A673 (cell line): ENCODE measurements at regions not wholly inside any gene's neighbourhood (a gene's known extent, or its start where the extent isn't known, plus 50 kb on each side); places are given as distances from the start of the nearest gene placed in this dataset.

ENCODE experiments used
- BruUV-seq: library from RNA; stranded (reverse); fragments of 400-500 nt; replicated peaks from 2 replicates; lab custom pipeline; 2021; lab: Mats Ljungman, UMichigan
- CTCF ChIA-PET: fragments of 300-600 bp; sonication (Branson Sonifier 250); formaldehyde crosslinking; loops from one replicate; lab custom pipeline; 2022; ENCODE audit warnings: antibody characterized with exemption; lab: Charles Lee
- POLR2A ChIA-PET: fragments of 300-600 bp; sonication (Branson Sonifier 250); formaldehyde crosslinking; loops from one replicate; lab custom pipeline; 2022; ENCODE audit warnings: antibody characterized with exemption; ENCODE audit not compliant: low non-redundant PET; lab: Charles Lee
- DNase-seq: peaks from one replicate; pipeline ENCODE4 v3.0.0-alpha.2; 2015; ENCODE audit warnings: low spot score
- H3K27ac ChIP-seq: fragments of 200-600 bp; sonication (generic); 2 replicates; pipeline ENCODE4 v1.5.1; 2016; ENCODE audit warnings: mixed run types, low read depth, mild to moderate bottlenecking, mixed read lengths, antibody characterized with exemption, low read length; ENCODE audit not compliant: poor library complexity, severe bottlenecking
- H3K27me3 ChIP-seq: fragments of 200-600 bp; sonication (generic); replicated peaks from 2 replicates; pipeline ENCODE4 v1.6.1; 2017; ENCODE audit warnings: mixed run types, low read depth, mild to moderate bottlenecking, mixed read lengths, antibody characterized with exemption, low read length; ENCODE audit not compliant: insufficient read depth, poor library complexity
- H3K36me3 ChIP-seq: fragments of 200-600 bp; sonication (generic); 2 replicates; pipeline ENCODE4 v1.6.1; 2016; ENCODE audit warnings: mixed run types, mild to moderate bottlenecking, mixed read lengths, antibody characterized with exemption, low read length; ENCODE audit not compliant: insufficient read depth, poor library complexity, severe bottlenecking
- H3K4me1 ChIP-seq: fragments of 200-600 bp; sonication (generic); 2 replicates; pipeline ENCODE4 v1.6.1; 2017; ENCODE audit warnings: mixed run types, mild to moderate bottlenecking, mixed read lengths, antibody characterized with exemption, low read length; ENCODE audit not compliant: insufficient read depth, poor library complexity, severe bottlenecking
- H3K4me3 ChIP-seq: fragments of 200-600 bp; sonication (generic); 2 replicates; pipeline ENCODE4 v1.5.1; 2016; ENCODE audit warnings: low read depth, mixed run types, mild to moderate bottlenecking, mixed read lengths, low read length; ENCODE audit not compliant: poor library complexity, severe bottlenecking
- H3K9me3 ChIP-seq: fragments of 200-600 bp; sonication (generic); 2 replicates; pipeline ENCODE4 v1.6.1; 2016; ENCODE audit warnings: mixed run types, low read depth, mild to moderate bottlenecking, mixed read lengths, antibody characterized with exemption, low read length; ENCODE audit not compliant: poor library complexity, severe bottlenecking
- EZH2 ChIP-seq: fragments of 200-600 bp; sonication (generic); IDR thresholded peaks from 2 replicates; pipeline ENCODE4 v1.6.1; 2017; ENCODE audit warnings: borderline replicate concordance, low read depth, mild to moderate bottlenecking, mixed read lengths, antibody characterized with exemption, low read length; ENCODE audit not compliant: poor library complexity, severe bottlenecking
- intact Hi-C: fragments of 100-400 bp; cut with micrococcal nuclease; formaldehyde crosslinking; loops from one replicate; pipeline ENCODE4 v1.10.0; 2022; ENCODE audit not compliant: unreplicated experiment
- TF ChIP-seq, protein P1 (sequence below): fragments of 300-800, 200-600 bp; sonication (generic); conservative IDR thresholded peaks from 2 replicates; pipeline ENCODE4 v1.5.1; 2017; ENCODE audit warnings: low read depth, mild to moderate bottlenecking, antibody characterized with exemption, low read length, moderate library complexity, mixed read lengths

DNA sequence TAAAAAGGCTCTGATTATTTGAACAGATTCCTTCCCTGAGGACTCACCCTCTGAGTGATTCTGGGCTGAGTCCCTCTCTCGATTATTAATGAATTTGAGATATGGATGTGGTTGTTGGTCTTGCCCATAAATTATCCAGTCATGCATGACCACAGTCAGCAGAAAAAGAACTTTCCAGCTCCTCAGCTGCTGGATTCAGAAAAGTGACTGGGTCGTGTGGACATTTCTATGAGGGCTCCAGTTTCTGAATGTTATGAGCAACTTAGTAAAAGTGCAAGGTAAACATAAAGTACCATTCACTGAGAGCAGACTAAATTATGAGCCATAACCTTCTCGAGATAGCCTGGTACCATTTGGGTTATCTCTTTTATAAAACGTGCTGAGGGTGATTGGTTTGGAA is 100.1 kb upstream of the CLDN10 start:
- BruUV-seq = no TSS peak
- DNase-seq = no peak
- TF ChIP-seq, protein P1, sequence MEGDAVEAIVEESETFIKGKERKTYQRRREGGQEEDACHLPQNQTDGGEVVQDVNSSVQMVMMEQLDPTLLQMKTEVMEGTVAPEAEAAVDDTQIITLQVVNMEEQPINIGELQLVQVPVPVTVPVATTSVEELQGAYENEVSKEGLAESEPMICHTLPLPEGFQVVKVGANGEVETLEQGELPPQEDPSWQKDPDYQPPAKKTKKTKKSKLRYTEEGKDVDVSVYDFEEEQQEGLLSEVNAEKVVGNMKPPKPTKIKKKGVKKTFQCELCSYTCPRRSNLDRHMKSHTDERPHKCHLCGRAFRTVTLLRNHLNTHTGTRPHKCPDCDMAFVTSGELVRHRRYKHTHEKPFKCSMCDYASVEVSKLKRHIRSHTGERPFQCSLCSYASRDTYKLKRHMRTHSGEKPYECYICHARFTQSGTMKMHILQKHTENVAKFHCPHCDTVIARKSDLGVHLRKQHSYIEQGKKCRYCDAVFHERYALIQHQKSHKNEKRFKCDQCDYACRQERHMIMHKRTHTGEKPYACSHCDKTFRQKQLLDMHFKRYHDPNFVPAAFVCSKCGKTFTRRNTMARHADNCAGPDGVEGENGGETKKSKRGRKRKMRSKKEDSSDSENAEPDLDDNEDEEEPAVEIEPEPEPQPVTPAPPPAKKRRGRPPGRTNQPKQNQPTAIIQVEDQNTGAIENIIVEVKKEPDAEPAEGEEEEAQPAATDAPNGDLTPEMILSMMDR = no peak
- TF ChIP-seq EZH2 = no peak

DNA sequence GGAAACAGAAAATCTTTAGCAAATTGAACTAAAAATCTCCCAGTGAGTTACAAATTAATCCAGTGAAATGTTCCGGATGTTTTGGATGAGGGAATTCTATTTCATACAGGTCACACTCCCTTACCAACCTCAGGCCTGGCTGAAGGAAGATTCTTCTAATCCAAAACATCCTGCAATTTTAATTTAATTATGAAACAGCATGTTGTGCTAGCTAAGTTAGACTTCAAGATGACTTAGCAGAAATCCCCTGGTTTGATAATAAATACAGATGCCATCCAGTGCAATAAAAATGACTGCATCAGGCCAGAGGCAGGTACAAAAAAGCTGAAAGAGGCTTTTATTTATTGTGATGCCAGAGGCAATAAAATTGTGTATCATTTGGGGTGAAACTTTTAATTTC is 96.7 kb upstream of the CLDN10 start:
- no peak overlapping the region for H3K4me3 ChIP-seq
- ChIA-PET POLR2A (no interaction called here), CTCF (no interaction called here)
- H3K27ac ChIP-seq = no peak overlapping the region
- H3K4me1 ChIP-seq = peaks cover 3% of the 10 kb centered on the region
- H3K36me3 ChIP-seq = no peaks in the 10 kb centered on the region
- H3K9me3 ChIP-seq = peaks cover 3% of the 10 kb centered on the region
- BruUV-seq = no TSS peak
- intact Hi-C loops = no loop called here
- TF ChIP-seq, protein P1 = no peak
- no peak for TF ChIP-seq EZH2
- peak; percentile 18 for DNase-seq
- H3K27me3 ChIP-seq = no peaks in the 10 kb centered on the region

More for the DNA sequence above, 100.1 kb upstream of the CLDN10 start:
- Histone ChIP-seq H3K27me3 (no peaks in the 10 kb centered on the region), H3K4me1 (peaks cover 3% of the 10 kb centered on the region), H3K9me3 (no peaks in the 10 kb centered on the region), H3K36me3 (no peaks in the 10 kb centered on the region), H3K27ac (no peak overlapping the region), H3K4me3 (no peak overlapping the region)
- ChIA-PET POLR2A (no interaction called here), CTCF (no interaction called here)
- intact Hi-C loops = no loop called here

DNA sequence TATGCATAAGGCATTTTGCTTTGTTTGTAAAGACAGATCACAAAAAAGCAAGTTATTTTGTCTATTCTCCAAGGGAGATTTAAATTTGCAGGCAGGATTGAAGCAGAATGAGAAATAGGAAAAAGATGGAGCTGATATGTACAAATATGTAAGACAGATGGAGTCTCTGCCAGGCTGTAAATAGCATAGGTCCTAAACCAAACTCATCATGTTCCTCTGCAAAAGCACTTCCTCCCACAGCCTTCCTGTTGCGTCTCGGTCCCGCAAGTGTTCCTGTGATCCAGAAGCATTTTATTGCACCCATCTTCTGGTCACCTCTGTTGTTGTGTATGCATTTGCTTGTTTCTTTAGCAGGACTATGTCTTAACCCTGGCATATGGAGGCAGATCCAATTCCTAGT is 95.7 kb upstream of the CLDN10 start:
- peaks cover 3% of the 10 kb centered on the region for H3K4me1 ChIP-seq
- no peak overlapping the region for H3K4me3 ChIP-seq
- ChIA-PET POLR2A (no interaction called here), CTCF (no interaction called here)
- no peaks in the 10 kb centered on the region for H3K27me3 ChIP-seq
- H3K27ac ChIP-seq = no peak overlapping the region
- intact Hi-C loops = no loop called here
- no TSS peak for BruUV-seq
- TF ChIP-seq, protein P1 = no peak
- TF ChIP-seq EZH2 = no peak
- no peak for DNase-seq
- H3K9me3 ChIP-seq = peaks cover 3% of the 10 kb centered on the region
- no peaks in the 10 kb centered on the region for H3K36me3 ChIP-seq
